GM21723 (cell line): ENCODE measurements at regions not wholly inside any gene's neighbourhood (a gene's known extent, or its start where the extent isn't known, plus 50 kb on each side); places are given as distances from the start of the nearest gene placed in this dataset.

ENCODE experiments used
- ATAC-seq: cut with Tn5 transposase; IDR thresholded peaks from one replicate; pipeline ENCODE4 v1.9.1; 2021; ENCODE audit warnings: mild to moderate bottlenecking, moderate library complexity; ENCODE audit not compliant: unreplicated experiment

DNA sequence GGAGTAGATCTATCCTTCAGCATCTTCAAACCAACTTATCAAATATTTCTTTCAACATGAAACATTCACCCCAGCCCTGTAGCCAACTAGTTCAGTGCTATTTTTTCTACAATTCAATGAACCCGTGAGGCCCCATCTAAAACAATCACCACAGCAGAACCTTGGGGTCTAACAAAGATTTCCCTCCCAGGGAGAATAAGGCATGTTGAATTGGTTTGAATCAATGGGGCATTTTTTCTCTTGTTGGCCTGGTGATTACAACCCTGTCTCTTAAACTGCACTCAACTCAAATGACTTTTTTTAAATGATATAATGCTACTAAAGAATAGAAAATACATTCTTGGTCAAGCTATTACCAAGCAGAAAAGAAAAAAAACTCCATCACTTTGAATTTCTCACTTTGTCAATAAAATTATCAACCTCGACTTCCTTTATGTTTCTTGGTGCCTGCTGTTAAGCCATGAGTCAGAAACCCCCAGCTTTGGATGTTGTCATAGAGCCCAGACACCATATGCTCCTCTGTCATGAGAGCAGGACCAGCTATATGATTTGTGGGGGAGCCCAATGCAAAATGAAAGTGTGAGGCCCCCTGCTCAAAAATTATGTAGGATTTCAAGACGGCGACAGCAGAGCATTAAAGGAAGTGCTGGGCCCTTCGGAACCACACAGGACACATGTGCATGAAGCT, 282.4 kb downstream of the MEIS1 start:
- no peak for ATAC-seq

- ATAC-seq, result no peak
Observed at GRCh38 chr2:66717973-66718372, 283.0 kb downstream of the MEIS1 start.

DNA sequence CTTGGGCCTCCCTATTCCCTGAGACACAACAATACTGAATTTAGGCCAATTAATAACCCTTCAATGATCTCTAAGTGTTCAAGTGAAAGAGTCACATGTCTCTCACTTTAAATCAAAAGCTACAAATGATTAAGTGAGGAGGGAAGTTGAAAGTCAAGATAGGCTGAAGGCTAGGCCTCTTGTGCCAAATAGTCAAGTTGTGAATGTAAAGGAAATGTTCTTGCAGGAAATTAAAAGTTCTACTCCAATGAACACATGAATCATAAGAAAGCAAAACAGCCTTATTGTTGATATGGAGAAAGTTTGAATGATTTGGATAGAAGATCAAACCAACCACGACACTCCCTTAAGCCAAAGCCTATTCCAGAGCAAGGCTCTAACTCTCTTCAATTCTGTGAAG, 286.9 kb downstream of the MEIS1 start:
- no peak for ATAC-seq

DNA sequence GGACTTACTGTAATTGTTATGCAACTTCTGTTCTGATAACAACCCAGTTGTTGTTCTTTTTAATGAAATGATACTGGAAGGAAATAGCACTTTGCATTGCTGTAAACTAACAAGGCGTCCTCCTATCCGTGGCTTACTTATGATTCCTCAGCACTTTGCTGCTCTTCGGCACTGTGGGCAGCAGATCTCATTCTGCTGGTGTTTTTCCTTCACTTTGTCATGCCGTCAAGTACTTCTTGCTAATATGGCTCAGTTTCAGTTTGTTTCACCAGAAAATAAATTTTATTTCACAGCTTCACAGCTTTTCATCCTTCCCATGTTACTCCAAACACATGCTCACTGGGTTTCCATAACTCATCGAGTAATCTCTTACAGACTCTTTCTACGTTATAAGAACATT, 289.3 kb downstream of the MEIS1 start:
- ATAC-seq, result no peak

DNA sequence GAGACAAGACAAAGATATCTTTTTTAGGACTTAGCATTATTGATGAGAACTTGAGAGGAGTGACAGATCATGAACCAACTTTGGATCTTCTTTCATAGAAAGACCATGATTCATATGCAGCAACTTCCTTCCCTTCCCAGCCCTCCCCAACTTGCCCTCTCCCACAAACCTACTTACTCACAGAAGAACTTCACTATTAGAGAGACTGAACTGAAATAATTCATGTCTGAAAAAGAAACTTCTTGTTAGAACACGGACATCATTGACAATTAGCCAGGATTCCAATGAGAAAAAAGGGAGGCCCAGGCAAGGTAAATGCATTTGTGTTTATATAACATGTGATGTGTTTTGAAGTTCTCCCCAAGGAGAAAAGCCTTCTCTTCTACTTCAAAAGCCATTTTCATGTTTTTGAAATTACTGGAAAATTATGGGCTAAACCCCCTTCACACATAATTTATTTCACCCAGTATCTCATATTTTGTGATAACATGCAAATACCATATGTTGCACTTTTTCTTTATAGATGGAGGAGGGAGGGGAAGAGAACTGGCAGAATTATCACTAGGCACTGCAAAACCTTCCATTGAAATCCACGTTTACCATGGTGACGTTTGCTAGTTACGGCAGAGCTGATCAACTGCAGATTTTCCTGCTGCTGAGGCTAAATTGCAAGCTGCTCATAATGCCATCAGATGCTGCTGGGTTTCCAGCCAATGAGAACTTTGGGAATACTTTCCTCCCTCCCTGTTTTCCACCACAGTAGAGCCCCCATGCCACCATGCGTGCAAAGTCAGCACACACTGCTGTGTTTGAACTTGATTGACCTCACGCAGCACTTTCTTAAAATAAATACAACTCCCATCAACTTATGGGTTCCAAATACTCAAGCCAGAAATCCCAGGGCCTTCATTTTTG, 294.7 kb downstream of the MEIS1 start:
- no peak for ATAC-seq

DNA sequence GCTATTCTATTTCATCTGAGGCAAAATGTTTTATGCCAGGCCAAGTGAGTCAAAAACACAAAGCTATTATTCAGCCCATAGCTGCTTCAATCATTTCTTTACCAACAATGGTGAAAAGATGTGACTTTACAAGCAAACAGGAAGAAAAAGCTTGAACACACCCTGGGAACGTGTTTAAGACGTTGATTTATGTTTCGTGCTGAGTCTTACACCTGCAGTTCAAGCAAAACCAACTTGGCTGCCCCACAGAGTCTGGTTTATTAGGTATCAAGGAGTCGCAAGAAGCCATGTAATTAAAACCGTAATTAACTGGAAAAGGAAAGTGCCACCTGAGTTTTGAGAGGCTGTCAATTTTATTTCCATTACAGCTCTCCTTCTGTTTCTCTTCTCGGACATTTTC, 295.5 kb downstream of the MEIS1 start:
- no peak for ATAC-seq

DNA sequence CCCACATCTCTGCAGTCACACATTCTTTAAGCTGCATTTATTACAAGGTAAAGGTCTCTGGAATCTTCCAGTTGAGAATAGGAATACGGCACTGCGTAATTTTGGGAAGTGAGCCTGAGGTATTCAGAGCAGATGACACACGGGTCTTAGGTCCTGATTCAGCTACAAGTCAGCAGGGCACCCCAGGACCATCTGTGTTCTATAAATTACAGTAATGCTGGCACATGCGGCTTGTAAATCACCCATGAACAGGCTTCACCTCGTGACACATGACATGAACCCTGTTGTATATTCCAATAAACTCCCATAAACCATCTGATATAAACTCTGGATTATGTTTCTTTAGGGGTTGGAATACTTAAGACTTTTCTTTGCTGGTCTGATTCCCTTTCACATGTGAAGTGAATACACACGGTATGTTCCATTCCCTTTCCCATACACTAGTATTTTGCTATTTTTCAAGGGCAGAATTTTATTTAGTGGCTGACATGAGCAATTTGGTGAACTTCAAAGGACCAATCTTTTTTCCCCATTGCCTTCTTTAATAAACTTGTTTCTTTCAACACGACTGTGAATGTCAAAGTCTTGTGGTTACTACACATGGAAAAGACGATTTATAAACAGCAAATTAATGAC, 298.6 kb downstream of the MEIS1 start:
- ATAC-seq, result no peak

GRCh38 chr2:66748939-66749338, 314.0 kb downstream of the MEIS1 start:
- ATAC-seq, result peak; percentile 52

DNA sequence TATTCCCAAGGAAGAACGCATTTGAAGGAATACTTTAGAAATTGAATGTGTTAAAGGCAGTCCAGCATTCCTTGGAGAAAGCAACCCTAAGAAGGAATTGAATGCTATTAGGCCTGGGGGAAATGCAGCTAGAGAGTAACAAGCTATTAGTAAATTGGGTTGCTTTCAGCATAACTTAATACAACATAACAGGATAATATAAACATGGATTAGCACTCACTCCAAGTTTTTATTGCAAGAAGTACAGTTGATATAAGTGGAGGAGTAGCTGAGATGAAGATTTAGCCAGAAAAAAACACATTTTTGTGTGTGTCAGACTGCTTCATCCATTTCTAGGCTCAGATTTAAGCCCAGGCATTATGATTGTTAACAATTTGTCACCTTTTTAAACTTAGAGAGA, 314.6 kb downstream of the MEIS1 start:
- no peak for ATAC-seq

- ATAC-seq, result no peak
Observed at GRCh38 chr2:66753257-66753656, 318.3 kb downstream of the MEIS1 start.

DNA sequence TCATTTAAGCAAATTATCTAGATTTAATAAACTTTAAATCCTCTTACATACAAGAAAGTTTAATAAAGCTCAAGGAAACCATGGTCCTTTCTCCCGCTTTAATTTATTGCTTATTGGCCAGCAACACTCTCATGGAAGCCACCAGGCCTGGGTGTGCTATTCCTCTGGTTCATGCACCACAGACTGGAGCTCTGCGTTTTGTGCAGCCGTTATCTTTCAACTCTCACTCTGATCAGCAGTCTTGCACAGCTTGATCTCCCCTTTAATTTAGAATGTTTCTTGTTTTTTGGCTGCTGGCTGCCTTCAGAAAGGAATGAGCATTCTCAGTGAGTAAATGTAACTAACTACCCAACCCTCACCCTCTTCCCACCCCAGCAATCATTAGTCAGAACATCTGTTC, 318.7 kb downstream of the MEIS1 start:
- no peak for ATAC-seq

DNA sequence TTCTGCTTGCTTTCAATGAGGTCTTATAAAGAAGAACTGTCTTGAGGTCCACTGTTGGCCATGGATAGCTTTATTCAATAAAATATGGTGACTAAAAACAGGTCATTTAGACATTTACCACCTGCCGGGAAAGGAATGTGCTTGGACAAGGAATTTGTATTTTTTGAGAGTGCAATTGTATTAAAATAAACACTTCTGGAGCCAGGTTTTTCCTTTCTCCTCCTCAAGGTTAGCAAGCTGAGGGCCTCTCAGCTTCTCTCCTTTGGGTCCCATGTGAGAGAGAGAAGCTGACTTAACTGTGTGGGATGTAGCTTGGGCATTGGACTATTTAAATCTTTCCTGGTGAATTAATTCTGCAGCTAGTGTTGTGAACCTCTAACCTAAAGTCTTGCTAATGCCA, 321.0 kb downstream of the MEIS1 start:
- ATAC-seq, result no peak

DNA sequence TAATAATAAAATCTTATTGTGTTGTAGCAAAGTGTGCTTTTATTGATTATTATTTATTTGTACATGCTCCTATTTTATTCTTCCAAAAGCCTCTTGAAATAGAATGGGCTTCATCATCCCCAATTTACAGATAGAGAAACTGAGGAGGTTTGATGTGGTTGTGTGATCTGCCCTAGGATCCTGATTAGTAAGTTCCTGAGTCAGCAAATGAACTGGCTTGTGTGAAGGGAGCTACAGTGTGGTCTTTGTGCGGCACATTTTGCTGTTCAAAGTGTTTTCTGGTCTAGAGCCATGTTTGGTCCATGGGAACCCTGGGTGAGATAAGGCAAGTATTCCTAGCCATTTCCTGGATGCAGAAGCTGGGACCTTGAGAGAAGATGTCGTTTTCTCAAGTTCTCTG, 326.9 kb downstream of the MEIS1 start:
- no peak for ATAC-seq

DNA sequence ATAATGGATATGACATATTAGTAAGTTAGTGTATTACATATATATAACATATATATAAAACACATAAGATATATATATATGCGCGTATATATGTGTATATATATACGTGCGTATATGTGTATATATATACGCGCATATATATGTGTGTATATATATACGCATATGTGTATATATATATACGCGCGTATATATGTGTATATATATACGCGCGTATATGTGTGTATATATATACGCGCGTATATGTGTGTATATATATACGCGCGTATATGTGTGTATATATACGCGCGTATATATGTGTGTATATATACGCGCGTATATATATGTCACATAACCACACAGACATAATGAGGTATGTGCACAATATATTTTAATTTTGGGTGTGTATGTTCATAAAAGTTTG, 327.8 kb downstream of the MEIS1 start:
- no peak for ATAC-seq

DNA sequence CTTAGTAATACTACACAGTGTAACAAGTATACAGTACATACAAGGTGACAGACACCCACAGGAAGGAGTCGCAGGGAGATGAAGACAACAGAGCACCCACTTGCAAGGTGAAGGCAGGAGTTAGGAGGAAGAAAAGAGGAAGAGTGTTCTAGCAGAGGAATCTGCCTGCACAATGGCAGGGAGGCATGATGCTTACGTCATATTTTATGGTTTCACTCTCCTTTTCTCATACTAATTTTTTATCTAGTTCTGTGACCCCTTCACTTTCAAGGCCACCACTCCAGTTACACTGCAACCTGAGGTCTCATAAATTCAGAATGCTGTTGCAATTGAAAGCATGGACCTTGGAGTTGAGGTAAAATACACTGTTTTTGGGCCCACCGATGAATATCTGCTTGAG, 331.7 kb downstream of the MEIS1 start:
- no peak for ATAC-seq

DNA sequence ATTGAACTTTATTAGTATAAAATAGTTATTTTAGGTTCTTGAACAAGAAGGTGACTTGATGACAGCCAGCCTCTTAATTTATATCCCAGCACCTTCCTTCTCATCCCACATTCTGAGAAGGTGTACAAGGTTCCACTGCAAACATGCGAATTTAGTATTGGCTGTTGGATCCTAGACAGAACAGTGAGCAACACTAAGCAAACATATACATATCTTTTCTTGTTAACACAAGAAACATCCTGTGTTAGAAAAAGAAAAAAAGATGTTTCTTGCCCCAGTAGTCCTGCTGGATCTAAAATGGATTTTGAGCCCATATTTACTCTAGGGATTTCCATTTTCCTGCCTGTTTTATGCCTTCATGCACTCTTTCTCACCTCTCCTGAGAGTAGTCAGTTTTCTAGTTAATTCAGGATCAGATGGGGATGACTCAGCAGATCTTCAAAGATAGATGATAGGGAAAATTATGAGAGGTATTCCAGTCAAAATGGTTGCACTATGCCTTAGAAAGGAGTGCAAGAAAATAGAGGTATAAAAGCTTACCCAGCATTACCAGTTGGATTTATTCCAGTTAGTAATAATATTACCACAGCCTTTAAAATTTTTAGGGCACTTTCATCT, 336.5 kb downstream of the MEIS1 start:
- no peak for ATAC-seq

GRCh38 chr2:66772618-66773017, 337.7 kb downstream of the MEIS1 start:
- no peak for ATAC-seq

GRCh38 chr2:66775730-66776422, 341.0 kb downstream of the MEIS1 start:
- ATAC-seq, result no peak

DNA sequence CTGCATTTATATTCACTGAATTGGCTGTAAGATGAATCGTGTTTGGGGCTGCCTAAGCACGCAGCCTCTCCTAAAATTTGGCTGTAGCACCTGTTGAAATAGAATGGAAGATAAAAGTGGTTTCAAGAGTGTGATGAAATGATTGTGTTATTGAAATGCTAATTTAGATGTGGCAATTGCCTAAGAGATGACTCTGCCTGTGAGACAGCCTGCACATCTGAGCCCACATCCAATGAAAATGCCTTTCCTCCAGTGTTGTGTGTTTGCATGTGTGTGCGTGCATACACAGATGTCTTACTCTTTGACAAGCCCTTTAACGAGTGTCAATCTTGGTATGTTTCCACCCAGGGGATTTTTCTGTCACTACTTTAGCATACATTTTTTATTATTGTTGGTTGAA, 346.9 kb downstream of the MEIS1 start:
- ATAC-seq, result no peak

DNA sequence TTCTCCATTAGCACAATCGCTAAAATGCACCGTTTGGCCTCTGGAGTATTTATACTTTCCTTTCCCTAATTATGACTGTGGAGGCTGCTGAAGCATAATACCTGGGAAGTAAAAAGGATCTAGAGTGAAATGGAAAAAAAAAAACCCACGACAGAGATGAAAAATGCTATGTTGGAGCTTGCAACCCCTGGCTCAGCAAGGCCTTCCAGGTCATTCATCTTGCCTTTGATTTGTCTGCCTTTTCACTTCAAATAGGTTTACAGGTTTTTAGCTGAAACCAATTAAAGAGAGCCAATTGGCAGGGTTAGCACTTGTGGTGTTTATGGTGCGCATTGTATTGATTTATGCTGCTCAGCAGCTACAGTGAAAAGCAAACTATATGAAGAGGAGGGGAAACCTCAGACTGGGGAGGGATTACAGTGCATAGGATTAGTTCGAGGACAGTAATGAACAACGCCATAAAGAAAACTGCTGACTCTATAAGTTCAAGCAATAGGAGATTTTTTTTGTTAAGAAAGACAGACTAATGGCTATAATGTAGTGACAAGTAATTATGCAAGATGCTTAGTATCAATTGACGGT, 347.9 kb downstream of the MEIS1 start:
- no peak for ATAC-seq

GRCh38 chr2:66789741-66790140, 354.8 kb downstream of the MEIS1 start:
- ATAC-seq, result no peak
